ENCODE measurements at regions not wholly inside any gene's neighbourhood (a gene's known extent, or its start where the extent isn't known, plus 50 kb on each side); places are given as distances from the start of the nearest gene placed in this dataset.

GRCh38 chr5:162514116-162514515, 446.5 kb downstream of the GABRG2 start:
- TF ChIP-seq SP1 (IDR thresholded peaks at IDR 0.05) (no peak), CTBP1 (IDR thresholded peaks at IDR 0.05; ENCODE audit: borderline replicate concordance) (no peak), FOXM1 (IDR thresholded peaks at IDR 0.05; ENCODE audit: borderline replicate concordance) (no peak), LEF1 (IDR thresholded peaks at IDR 0.05; ENCODE audit: borderline replicate concordance) (no peak), FOXK2 (IDR thresholded peaks at IDR 0.05) (no peak)

Data from HEK293T (cell line).